ENCODE measurements at regions not wholly inside any gene's neighbourhood (a gene's known extent, or its start where the extent isn't known, plus 50 kb on each side); places are given as distances from the start of the nearest gene placed in this dataset.

GRCh38 chr9:13361076-13361475 lies 81.6 kb upstream of the MPDZ start:
- intact Hi-C loops (cut with micrococcal nuclease): no loop called here
- Mint-ChIP-seq H3K27me3 (ENCODE audit: low read depth in 2 of 2) (no peaks in the 10 kb centered on the region), H3K9me3 (peaks cover 0 to 2% of the 10 kb centered on the region in 2 donors), H3K27ac (no peak overlapping the region), H3K36me3 (no peaks in the 10 kb centered on the region), H3K4me3 (no peak overlapping the region), H3K4me1 (no peaks in the 10 kb centered on the region)
- ATAC-seq (no peak), DNase-seq (no peak)
- TF ChIP-seq CTCF (IDR thresholded peaks at IDR 0.05): no peak
- Histone ChIP-seq H3K27ac (ENCODE audit: low read length) (no peak overlapping the region), H3K9me3 (ENCODE audit: control insufficient read depth, insufficient read depth, low read length) (no peaks in the 10 kb centered on the region), H3K27me3 (ENCODE audit: control insufficient read depth, insufficient read depth, low read length) (no peaks in the 10 kb centered on the region), H3K4me1 (ENCODE audit: control insufficient read depth, insufficient read depth, low read length) (no peaks in the 10 kb centered on the region), H3K4me3 (ENCODE audit: low read length) (no peak overlapping the region), H3K36me3 (ENCODE audit: control insufficient read depth, insufficient read depth, low read length) (no peaks in the 10 kb centered on the region)

- Mint-ChIP-seq H3K27me3 (ENCODE audit: low read depth in 2 of 2) (no peaks in the 10 kb centered on the region), H3K9me3 (peaks cover 0 to 2% of the 10 kb centered on the region in 2 donors), H3K4me3 (no peak overlapping the region), H3K36me3 (no peaks in the 10 kb centered on the region), H3K27ac (no peak overlapping the region), H3K4me1 (no peaks in the 10 kb centered on the region)
- Histone ChIP-seq H3K36me3 (ENCODE audit: control insufficient read depth, insufficient read depth, low read length) (no peaks in the 10 kb centered on the region), H3K27me3 (ENCODE audit: control insufficient read depth, insufficient read depth, low read length) (no peaks in the 10 kb centered on the region), H3K4me3 (ENCODE audit: low read length) (no peak overlapping the region), H3K27ac (ENCODE audit: low read length) (no peak overlapping the region), H3K4me1 (ENCODE audit: control insufficient read depth, insufficient read depth, low read length) (no peaks in the 10 kb centered on the region), H3K9me3 (ENCODE audit: control insufficient read depth, insufficient read depth, low read length) (no peaks in the 10 kb centered on the region)
- TF ChIP-seq CTCF (IDR thresholded peaks at IDR 0.05): no peak
- intact Hi-C loops (cut with micrococcal nuclease): no loop called here
- ATAC-seq: no peak
- DNase-seq: no peak
Observed at GRCh38 chr9:13360188-13360587, 80.7 kb upstream of the MPDZ start.

- Mint-ChIP-seq H3K27ac (no peak overlapping the region), H3K4me1 (no peaks in the 10 kb centered on the region), H3K36me3 (no peaks in the 10 kb centered on the region), H3K4me3 (no peak overlapping the region), H3K9me3 (peaks cover 0 to 2% of the 10 kb centered on the region in 2 donors), H3K27me3 (ENCODE audit: low read depth in 2 of 2) (no peaks in the 10 kb centered on the region)
- ATAC-seq (no peak), DNase-seq (no peak)
- Histone ChIP-seq H3K27me3 (ENCODE audit: control insufficient read depth, insufficient read depth, low read length) (no peaks in the 10 kb centered on the region), H3K27ac (ENCODE audit: low read length) (no peak overlapping the region), H3K4me1 (ENCODE audit: control insufficient read depth, insufficient read depth, low read length) (no peaks in the 10 kb centered on the region), H3K9me3 (ENCODE audit: control insufficient read depth, insufficient read depth, low read length) (no peaks in the 10 kb centered on the region), H3K36me3 (ENCODE audit: control insufficient read depth, insufficient read depth, low read length) (no peaks in the 10 kb centered on the region), H3K4me3 (ENCODE audit: low read length) (no peak overlapping the region)
- intact Hi-C loops (cut with micrococcal nuclease): no loop called here
- TF ChIP-seq CTCF (IDR thresholded peaks at IDR 0.05): no peak
Observed at GRCh38 chr9:13358128-13358527, 78.6 kb upstream of the MPDZ start.

- H3K27ac ChIP-seq (ENCODE audit: low read length): no peak overlapping the region
- H3K27me3 ChIP-seq (ENCODE audit: control insufficient read depth, insufficient read depth, low read length): no peaks in the 10 kb centered on the region
- no peak overlapping the region for H3K27ac Mint-ChIP-seq
- H3K9me3 Mint-ChIP-seq: peaks cover 0 to 2% of the 10 kb centered on the region in 2 donors
- no peak overlapping the region for H3K4me3 ChIP-seq (ENCODE audit: low read length)
- WGBS (ENCODE audit: insufficient coverage): 84% methylated on average over 2 of the region's 2 CpGs
- H3K9me3 ChIP-seq (ENCODE audit: control insufficient read depth, insufficient read depth, low read length): no peaks in the 10 kb centered on the region
- H3K36me3 ChIP-seq (ENCODE audit: control insufficient read depth, insufficient read depth, low read length): no peaks in the 10 kb centered on the region
- no peaks in the 10 kb centered on the region for H3K27me3 Mint-ChIP-seq (ENCODE audit: low read depth in 2 of 2)
- TF ChIP-seq CTCF (IDR thresholded peaks at IDR 0.05): no peak
- H3K36me3 Mint-ChIP-seq: no peaks in the 10 kb centered on the region
- H3K4me1 Mint-ChIP-seq: no peaks in the 10 kb centered on the region
- no peak overlapping the region for H3K4me3 Mint-ChIP-seq
- intact Hi-C loops (cut with micrococcal nuclease): no loop called here
- DNase-seq: no peak
- ATAC-seq: no peak
- H3K4me1 ChIP-seq (ENCODE audit: control insufficient read depth, insufficient read depth, low read length): no peaks in the 10 kb centered on the region
Observed at GRCh38 chr9:13354733-13355132, 75.2 kb upstream of the MPDZ start.

Data from natural killer cell (primary cell).